HG03280 (cell line): ENCODE measurements at regions not wholly inside any gene's neighbourhood (a gene's known extent, or its start where the extent isn't known, plus 50 kb on each side); places are given as distances from the start of the nearest gene placed in this dataset.
A peak's percentile ranks its signal among the peaks of the same experiment; 100 is the strongest.
"Not testable (repeated sequence)": the region's sequence is repeated elsewhere in the genome, so short reads cannot be mapped to it uniquely, and the experiment has no call there.

ENCODE experiments used
- ATAC-seq: cut with Tn5 transposase; IDR thresholded peaks from one replicate; pipeline ENCODE4 v1.9.1; 2021; ENCODE audit warnings: mild to moderate bottlenecking, moderate library complexity; ENCODE audit not compliant: unreplicated experiment

GRCh38 chr1:168457296-168457695 is 86.5 kb downstream of the XCL2 start:
- not testable (repeated sequence) for ATAC-seq

DNA sequence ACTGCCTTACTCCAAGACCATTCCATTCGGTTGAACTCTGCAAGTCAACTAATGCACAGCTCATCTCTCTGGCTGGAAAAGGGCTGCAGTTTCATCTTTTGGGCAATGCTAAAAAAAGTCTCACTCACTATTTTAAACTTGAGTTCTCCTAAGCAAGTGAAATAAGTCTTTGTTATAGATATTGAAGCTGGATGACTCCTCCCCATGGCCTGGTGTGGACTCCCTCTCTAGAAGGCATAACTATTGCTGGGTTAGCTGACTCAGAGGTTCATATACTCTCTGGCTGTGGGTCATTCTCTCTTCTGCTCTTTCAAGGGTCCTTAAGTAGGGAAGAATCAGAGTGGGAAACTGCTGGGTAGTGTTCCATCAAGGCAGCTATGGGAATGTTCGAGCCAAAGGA is 88.0 kb downstream of the XCL2 start:
- no peak for ATAC-seq

DNA sequence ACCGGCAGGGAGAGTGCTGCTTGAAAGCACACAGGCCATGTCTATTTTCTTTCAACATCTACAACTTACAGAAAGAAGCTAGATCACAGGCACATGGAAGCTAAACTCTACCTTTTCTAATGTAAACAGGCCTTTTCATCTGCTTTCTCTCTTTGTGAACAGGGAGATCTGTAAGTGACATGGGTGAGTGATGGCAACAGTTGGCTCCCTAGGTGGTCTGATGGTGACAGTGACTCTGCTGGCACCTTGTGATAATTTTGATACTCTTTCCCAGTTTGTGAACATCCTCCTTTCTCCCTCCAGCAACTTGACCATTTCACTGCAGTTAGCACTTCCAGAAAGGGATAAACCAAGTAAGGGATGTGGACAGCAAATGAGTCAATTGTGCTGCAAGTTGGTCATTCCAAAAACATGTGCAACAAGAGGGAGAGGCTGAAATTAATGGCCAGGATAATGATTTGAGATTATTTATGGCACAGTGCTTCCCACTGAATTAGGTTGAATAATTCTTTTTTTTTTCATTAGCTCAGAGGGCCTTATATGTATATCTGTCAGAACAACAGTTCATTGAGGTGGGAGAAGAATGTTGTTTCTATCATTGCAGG is 89.5 kb downstream of the XCL2 start:
- no peak for ATAC-seq

DNA sequence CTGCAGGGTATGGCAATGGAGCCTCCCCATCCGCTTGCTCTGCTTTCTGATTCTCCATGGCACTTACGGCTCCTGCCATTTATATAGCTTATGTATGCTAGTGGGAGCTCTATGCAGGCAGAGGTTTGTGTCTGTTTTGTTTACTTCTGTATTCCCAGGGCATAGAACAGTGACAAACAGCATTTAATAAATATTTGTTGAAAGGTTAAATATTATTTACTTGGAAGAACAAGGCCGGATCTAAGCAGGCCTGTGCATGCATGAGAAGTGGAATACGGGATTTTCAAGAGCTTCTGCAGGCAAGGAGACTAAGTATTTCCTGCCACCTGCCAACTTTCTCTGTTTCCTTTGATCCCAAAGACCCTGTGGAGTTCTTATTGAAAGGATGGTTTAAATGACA is 90.7 kb downstream of the XCL2 start:
- ATAC-seq, result no peak

DNA sequence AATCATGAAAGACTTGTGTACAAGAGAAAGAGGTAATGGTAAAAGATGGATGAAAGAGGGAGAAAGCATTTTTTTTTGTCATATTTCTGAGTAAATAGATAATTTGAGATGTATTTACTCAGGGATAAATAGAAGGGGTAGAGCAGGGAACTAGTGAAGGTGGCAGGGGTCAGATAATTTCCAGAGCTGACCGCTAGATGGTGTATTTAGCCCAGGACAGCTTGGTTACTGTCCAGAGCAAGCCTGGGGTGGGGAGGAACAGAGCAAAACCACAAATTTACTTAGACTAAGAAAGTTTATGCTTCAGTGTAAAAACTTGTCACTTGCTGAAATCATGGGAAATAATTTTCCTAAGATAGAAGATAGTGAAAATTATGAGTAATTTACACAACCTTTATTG is 91.5 kb downstream of the XCL2 start:
- ATAC-seq, result no peak

- no peak for ATAC-seq
These were observed 95.9 kb downstream of the XCL2 start for GRCh38 chr1:168447871-168448270.

GRCh38 chr1:168446081-168446480 is 97.7 kb downstream of the XCL2 start:
- no peak for ATAC-seq

DNA sequence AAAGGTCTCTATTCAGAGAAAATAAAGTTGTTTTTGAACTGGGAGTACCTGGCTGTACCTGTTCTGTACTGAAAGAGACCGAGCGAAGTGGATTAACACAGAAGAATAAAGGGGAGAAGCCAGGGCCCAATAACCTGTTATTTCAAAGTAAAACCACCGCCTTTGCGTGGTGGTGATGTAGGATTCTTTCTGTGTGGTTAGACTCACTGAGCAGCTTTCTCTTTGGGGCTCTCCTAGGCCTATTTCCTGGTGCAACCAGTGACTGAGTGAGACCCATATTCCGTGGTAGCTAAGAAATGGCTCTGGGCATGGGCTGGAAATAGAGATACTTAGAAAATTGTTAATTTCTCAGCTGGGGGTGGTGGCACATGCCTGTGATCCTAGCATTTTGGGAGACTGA is 99.9 kb downstream of the XCL2 start:
- no peak for ATAC-seq

GRCh38 chr1:168443356-168443755 is 100.4 kb downstream of the XCL2 start:
- no peak for ATAC-seq

- ATAC-seq, result no peak
These were observed 100.9 kb downstream of the XCL2 start for GRCh38 chr1:168442931-168443330.

DNA sequence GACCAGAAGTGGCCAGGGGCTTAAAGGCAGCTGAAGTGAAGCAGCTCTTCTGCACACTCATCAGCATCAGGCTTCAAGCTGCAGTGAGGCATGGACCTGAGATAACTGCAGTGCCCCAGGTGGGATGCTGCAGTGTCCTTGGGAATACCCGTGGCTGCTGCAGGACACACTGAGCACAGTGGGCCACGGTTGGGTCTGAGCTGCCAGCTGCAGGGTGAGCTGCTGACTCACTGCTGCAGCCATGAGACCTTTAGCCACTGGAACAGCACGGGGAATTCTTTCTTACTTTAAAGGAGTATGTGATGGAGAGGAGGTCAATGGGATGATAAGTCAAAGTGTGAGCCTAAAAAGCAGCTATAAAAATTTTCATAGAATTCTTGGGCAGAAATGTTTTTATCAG is 102.1 kb downstream of the XCL2 start:
- ATAC-seq, result no peak

- peak; percentile 71 for ATAC-seq
These were observed 104.1 kb downstream of the XCL2 start for GRCh38 chr1:168439456-168440375.

DNA sequence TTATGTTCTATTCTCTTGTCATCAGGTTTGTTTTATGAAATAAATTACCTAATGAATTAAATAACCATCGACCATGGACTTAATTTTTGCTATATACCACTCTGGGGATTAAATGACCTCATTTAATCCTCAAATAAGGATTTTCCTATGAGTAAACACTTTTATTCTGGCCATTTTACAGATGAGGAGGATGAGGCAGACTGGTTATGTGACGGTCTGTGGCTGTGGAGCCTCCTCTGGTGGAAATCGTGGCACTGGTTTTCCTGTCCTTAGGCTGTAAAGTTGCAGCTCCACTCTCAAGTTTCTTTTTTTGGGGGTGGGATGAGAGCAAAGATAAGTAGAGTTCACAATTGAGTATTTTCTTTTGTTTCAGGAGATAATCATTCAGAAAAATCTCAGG is 105.2 kb downstream of the XCL2 start:
- no peak for ATAC-seq

- no peak for ATAC-seq
These were observed 106.0 kb downstream of the XCL2 start for GRCh38 chr1:168437821-168438220.

- ATAC-seq, result no peak
These were observed 108.4 kb downstream of the XCL2 start for GRCh38 chr1:168435439-168435838.

GRCh38 chr1:168433238-168433637 is 110.6 kb downstream of the XCL2 start:
- ATAC-seq, result no peak

GRCh38 chr1:168431882-168432281 is 111.9 kb downstream of the XCL2 start:
- no peak for ATAC-seq

- no peak for ATAC-seq
These were observed 113.5 kb downstream of the XCL2 start for GRCh38 chr1:168430321-168430720.

- ATAC-seq, result no peak
These were observed 115.6 kb downstream of the XCL2 start for GRCh38 chr1:168428063-168428731.

- ATAC-seq, result no peak
These were observed 116.7 kb downstream of the XCL2 start for GRCh38 chr1:168427051-168427450.

DNA sequence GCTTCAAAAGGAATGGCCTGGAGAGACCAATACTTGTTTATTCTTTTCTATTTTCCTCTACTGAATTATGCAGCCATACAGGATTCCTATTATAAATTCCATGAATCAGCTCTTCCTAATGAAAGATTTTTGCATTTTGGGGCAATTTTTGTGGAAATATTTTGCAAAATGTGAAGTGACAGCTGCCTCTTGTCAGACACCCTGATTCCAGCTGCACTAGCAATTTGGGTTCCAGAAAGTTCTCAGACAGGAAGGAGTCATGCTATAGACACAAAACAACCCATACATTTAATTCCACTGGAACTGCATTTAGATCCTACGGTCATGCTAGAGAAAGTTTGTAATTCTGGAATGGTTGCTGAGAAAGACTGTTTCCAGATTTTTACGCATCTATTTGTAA is 119.5 kb downstream of the XCL2 start:
- ATAC-seq, result no peak
